H1 (cell line): ENCODE measurements at regions not wholly inside any gene's neighbourhood (a gene's known extent, or its start where the extent isn't known, plus 50 kb on each side); places are given as distances from the start of the nearest gene placed in this dataset.

Experiments used
- CTCF ChIA-PET: fragments of 300-600 bp; sonication (Branson Sonifier 250); formaldehyde crosslinking; loops from one replicate; lab custom pipeline; 2021; ENCODE audit not compliant: partially characterized antibody; lab: Charles Lee
- POLR2A ChIA-PET: fragments of 300-600 bp; sonication (Branson Sonifier 250); formaldehyde crosslinking; loops from one replicate; lab custom pipeline; 2021; ENCODE audit warnings: inconsistent platforms; ENCODE audit not compliant: partially characterized antibody; lab: Charles Lee
- DNase-seq, 2 experiments: peaks; one replicate each; pipeline versions ENCODE4 v3.0.0 to v3.0.0-alpha.2; 2010 to 2022; ENCODE audit warnings: low spot score in 2 of 2, low read depth in 1 of 2, mixed read lengths in 1 of 2
- FAIRE-seq: peaks from 2 replicates; lab custom pipeline; 2011; peaks lifted over from hg19 to GRCh38; lab: Jason Lieb, UNC
- H2AFZ ChIP-seq: 2 replicates; pipeline ENCODE4 v1.8.1; 2012; ENCODE audit warnings: low read length, inconsistent platforms
- H2AK5ac ChIP-seq: 2 replicates; pipeline ENCODE4 v1.6.1; 2013; ENCODE audit warnings: low read depth, low read length
- H2BK120ac ChIP-seq: replicated peaks from 2 replicates; pipeline ENCODE3; 2013; ENCODE audit warnings: low read depth, low read length, inconsistent platforms
- H2BK12ac ChIP-seq: 2 replicates; pipeline ENCODE4 v1.6.1; 2013; ENCODE audit warnings: low read depth, low read length
- H2BK15ac ChIP-seq: 2 replicates; pipeline ENCODE4 v1.6.1; 2013; ENCODE audit warnings: low read length
- H2BK20ac ChIP-seq: 2 replicates; pipeline ENCODE4 v1.6.1; 2013; ENCODE audit warnings: low read length
- H2BK5ac ChIP-seq: 2 replicates; pipeline ENCODE4 v1.6.1; 2013; ENCODE audit warnings: low read depth, low read length
- H3K14ac ChIP-seq: 2 replicates; pipeline ENCODE4 v1.6.1; 2013; ENCODE audit warnings: inconsistent platforms; ENCODE audit not compliant: insufficient read length
- H3K18ac ChIP-seq: 2 replicates; pipeline ENCODE4 v1.6.1; 2013; ENCODE audit warnings: low read length; ENCODE audit errors: extremely low read depth
- H3K23ac ChIP-seq: 2 replicates; pipeline ENCODE4 v1.6.1; 2013; ENCODE audit warnings: inconsistent platforms; ENCODE audit not compliant: insufficient read length
- H3K23me2 ChIP-seq: 2 replicates; pipeline ENCODE4 v1.6.1; 2013; ENCODE audit warnings: low read depth, low read length
- H3K27ac ChIP-seq: 2 replicates; pipeline ENCODE4 v1.6.1; 2011; ENCODE audit warnings: low read depth, low read length, inconsistent platforms
- H3K27me3 ChIP-seq, 4 experiments: replicated peaks in 1 of 4; 1 replicate in 1 of 4; 2 replicates in 3 of 4; pipeline versions ENCODE4 v1.6.1 to v1.8.1; 2011 to 2013; ENCODE audit warnings: low read length in 3 of 4, mild to moderate bottlenecking in 3 of 4, inconsistent platforms in 2 of 4, mixed read lengths in 2 of 4, moderate library complexity in 1 of 4; ENCODE audit not compliant: control insufficient read depth in 3 of 4, insufficient read depth in 3 of 4; ENCODE audit errors: extremely low read depth in 1 of 4
- H3K36me3 ChIP-seq, 4 experiments: 2 replicates each; pipeline versions ENCODE4 v1.6.1 to v1.8.1; 2011 to 2013; ENCODE audit warnings: mild to moderate bottlenecking in 4 of 4, low read length in 3 of 4, moderate library complexity in 2 of 4, control low read depth in 1 of 4, inconsistent platforms in 1 of 4; ENCODE audit not compliant: insufficient read depth in 4 of 4, control insufficient read depth in 2 of 4
- H3K4ac ChIP-seq: replicated peaks from 2 replicates; pipeline ENCODE3; 2013; ENCODE audit warnings: low read length, low read depth, mixed read lengths, inconsistent platforms; ENCODE audit not compliant: insufficient read length
- H3K4me1 ChIP-seq, 4 experiments: replicated peaks in 1 of 4; 1 replicate in 1 of 4; 2 replicates in 3 of 4; pipeline versions ENCODE4 v1.6.1 to v1.8.1; 2011 to 2013; ENCODE audit warnings: low read length in 3 of 4, inconsistent platforms in 2 of 4, mixed read lengths in 1 of 4; ENCODE audit not compliant: insufficient read depth in 4 of 4, control insufficient read depth in 3 of 4
- H3K4me2 ChIP-seq, 2 experiments: 2 replicates each; pipeline versions ENCODE4 v1.6.1 to v1.8.1; 2011 to 2013; ENCODE audit warnings: low read depth in 2 of 2, low read length in 2 of 2, control low read depth in 1 of 2, inconsistent platforms in 1 of 2, mild to moderate bottlenecking in 1 of 2; ENCODE audit not compliant: insufficient read depth in 1 of 2
- H3K4me3 ChIP-seq, 4 experiments: fragments of 200-600, 300-600 bp in 1 of 4; sonication (generic), shearing (Covaris generic), sonication (Bioruptor Twin) in 1 of 4; 2 replicates each; pipeline versions ENCODE4 v1.5.1 to v1.8.1; 2011 to 2016; ENCODE audit warnings: low read length in 4 of 4, low read depth in 3 of 4, control low read depth in 2 of 4, inconsistent platforms in 2 of 4, mild to moderate bottlenecking in 2 of 4, mixed read lengths in 1 of 4, moderate library complexity in 1 of 4; ENCODE audit not compliant: insufficient read depth in 2 of 4; ENCODE audit errors: extremely low read depth in 1 of 4
- H3K56ac ChIP-seq: replicated peaks from 2 replicates; pipeline ENCODE3; 2013; ENCODE audit warnings: low read depth, mild to moderate bottlenecking, mixed read lengths, low read length, inconsistent platforms; ENCODE audit not compliant: insufficient read length
- H3K79me1 ChIP-seq: 2 replicates; pipeline ENCODE4 v1.6.1; 2013; ENCODE audit warnings: low read depth, low read length, control low read depth
- H3K79me2 ChIP-seq, 2 experiments: 2 replicates each; pipeline versions ENCODE4 v1.6.1 to v1.8.1; 2012 to 2013; ENCODE audit warnings: low read length in 2 of 2, mild to moderate bottlenecking in 2 of 2, inconsistent platforms in 1 of 2; ENCODE audit not compliant: insufficient read depth in 2 of 2, control insufficient read depth in 1 of 2
- H3K9ac ChIP-seq, 4 experiments: replicated peaks in 1 of 4; 1 replicate in 1 of 4; 2 replicates in 3 of 4; pipeline versions ENCODE4 v1.6.1 to v1.8.1; 2011 to 2013; ENCODE audit warnings: low read depth in 3 of 4, low read length in 3 of 4, control low read depth in 2 of 4, mild to moderate bottlenecking in 2 of 4, moderate library complexity in 2 of 4, inconsistent platforms in 1 of 4; ENCODE audit errors: extremely low read depth in 1 of 4
- H3K9me3 ChIP-seq, 2 experiments: 2 replicates each; pipeline versions ENCODE4 v1.6.1 to v1.8.1; 2012 to 2013; ENCODE audit warnings: mild to moderate bottlenecking in 2 of 2, moderate library complexity in 2 of 2, control low read depth in 1 of 2, inconsistent platforms in 1 of 2, low read depth in 1 of 2, low read length in 1 of 2, mixed read lengths in 1 of 2; ENCODE audit not compliant: insufficient read depth in 2 of 2
- H4K20me1 ChIP-seq, 2 experiments: replicated peaks in 1 of 2; 2 replicates each; pipeline versions ENCODE3 to v1.8.1; 2011 to 2013; ENCODE audit warnings: inconsistent platforms in 2 of 2, low read length in 2 of 2, mild to moderate bottlenecking in 1 of 2; ENCODE audit not compliant: insufficient read depth in 2 of 2, control insufficient read depth in 1 of 2
- H4K5ac ChIP-seq: 2 replicates; pipeline ENCODE4 v1.6.1; 2013; ENCODE audit warnings: low read length, low read depth, mixed read lengths, inconsistent platforms; ENCODE audit not compliant: insufficient read length
- H4K8ac ChIP-seq: 2 replicates; pipeline ENCODE4 v1.8.0; 2013; ENCODE audit warnings: mild to moderate bottlenecking, moderate library complexity, low read length, inconsistent platforms; ENCODE audit not compliant: insufficient read depth; ENCODE audit errors: extremely low read depth
- H4K91ac ChIP-seq: replicated peaks from 2 replicates; pipeline ENCODE3; 2013; ENCODE audit warnings: low read length, mixed read lengths, inconsistent platforms; ENCODE audit not compliant: insufficient read length
- EGR1 ChIP-seq: IDR thresholded peaks from 2 replicates; pipeline ENCODE4 v1.6.1; 2011; ENCODE audit warnings: low read depth, low read length, borderline replicate concordance
- JUND ChIP-seq: IDR thresholded peaks from 2 replicates; pipeline ENCODE4 v1.6.1; 2011; ENCODE audit warnings: mild to moderate bottlenecking, improper control_type of control experiment, low read length
- MAFK ChIP-seq: IDR thresholded peaks from 2 replicates; pipeline ENCODE4 v1.6.1; 2012; ENCODE audit warnings: low read depth, mild to moderate bottlenecking, improper control_type of control experiment, low read length
- SIRT6 ChIP-seq: IDR thresholded peaks from one replicate; pipeline ENCODE4 v1.7.1; 2012; ENCODE audit warnings: low read length, inconsistent platforms
- SIX5 ChIP-seq: IDR thresholded peaks from 2 replicates; pipeline ENCODE4 v1.6.1; 2011; ENCODE audit warnings: mild to moderate bottlenecking, low read depth, low read length
- SP4 ChIP-seq: IDR thresholded peaks from 2 replicates; pipeline ENCODE4 v1.6.1; 2012; ENCODE audit warnings: low read length, inconsistent platforms
- USF2 ChIP-seq: IDR thresholded peaks from 2 replicates; pipeline ENCODE4 v1.6.1; 2011; ENCODE audit warnings: low read length, improper control_type of control experiment
- WGBS, 2 experiments: shearing (Covaris generic) in 1 of 2; methylation state at CpG; one replicate each; pipeline versions ENCODE4 v1.1.6 to v1.1.7; 2013 to 2015; ENCODE audit warnings: low lambda C conversion rate in 2 of 2, mixed read lengths in 2 of 2, inconsistent platforms in 1 of 2, low coverage in 1 of 2, missing lambda C conversion rate in 1 of 2; ENCODE audit not compliant: insufficient replicate concordance in 2 of 2, insufficient coverage in 1 of 2, insufficient read length in 1 of 2; ENCODE audit errors: extremely low coverage in 1 of 2, missing lambda C conversion rate in 1 of 2; 5-methylcytosine and 5-hydroxymethylcytosine counted together

GRCh38 chr5:179422213-179422855 is 77.1 kb upstream of the ADAMTS2 start:
- Histone ChIP-seq H2BK5ac (no peak overlapping the region), H3K4ac (no peak overlapping the region), H3K79me1 (no peaks in the 10 kb centered on the region), H4K8ac (no peak overlapping the region), H3K27ac (no peak overlapping the region), H3K14ac (no peak overlapping the region), H3K27me3 (no peaks in the 10 kb centered on the region; a peak in 1 of 7 replicates), H4K91ac (no peak overlapping the region), H4K20me1 (no peaks in the 10 kb centered on the region), H3K9ac (no peak overlapping the region), H3K4me2 (no peak overlapping the region), H2BK20ac (no peak overlapping the region), H3K23ac (no peak overlapping the region), H3K4me1 (no peaks in the 10 kb centered on the region; a peak in 1 of 7 replicates), H3K79me2 (no peaks in the 10 kb centered on the region), H2AK5ac (no peak overlapping the region), H2BK120ac (no peak overlapping the region), H3K4me3 (no peak overlapping the region), H3K23me2 (no peaks in the 10 kb centered on the region), H2BK15ac (no peak overlapping the region), H3K36me3 (no peaks in the 10 kb centered on the region), H3K18ac (no peak overlapping the region), H3K56ac (no peak overlapping the region), H2AFZ (no peak overlapping the region), H2BK12ac (no peak overlapping the region), H3K9me3 (no peaks in the 10 kb centered on the region), H4K5ac (no peak overlapping the region)
- POLR2A ChIA-PET: no interaction called here
- 89% methylated on average over 7 of the region's 7 CpGs; no CpG with 5 or more reads in 1 of the 2 experiments for WGBS, 2 experiments
- DNase-seq (no peak), FAIRE-seq (no peak)
- CTCF ChIA-PET: interaction anchor here (0.6 to 3.1 kb wide), 7 partner anchors 9 to 1156 kb away, joined by 3 to 11 read pairs (median 3); no protein-coding TSS in a partner anchor
- TF ChIP-seq MAFK: no peak
- TF ChIP-seq SIX5: no peak
- TF ChIP-seq SIRT6: no peak
- no peak for TF ChIP-seq USF2
- no peak for TF ChIP-seq SP4
- no peak for TF ChIP-seq JUND
- TF ChIP-seq EGR1: no peak
- TF ChIP-seq, all 59 proteins: peak for 0
